ENCODE measurements at regions not wholly inside any gene's neighbourhood (a gene's known extent, or its start where the extent isn't known, plus 50 kb on each side); places are given as distances from the start of the nearest gene placed in this dataset.

DNA sequence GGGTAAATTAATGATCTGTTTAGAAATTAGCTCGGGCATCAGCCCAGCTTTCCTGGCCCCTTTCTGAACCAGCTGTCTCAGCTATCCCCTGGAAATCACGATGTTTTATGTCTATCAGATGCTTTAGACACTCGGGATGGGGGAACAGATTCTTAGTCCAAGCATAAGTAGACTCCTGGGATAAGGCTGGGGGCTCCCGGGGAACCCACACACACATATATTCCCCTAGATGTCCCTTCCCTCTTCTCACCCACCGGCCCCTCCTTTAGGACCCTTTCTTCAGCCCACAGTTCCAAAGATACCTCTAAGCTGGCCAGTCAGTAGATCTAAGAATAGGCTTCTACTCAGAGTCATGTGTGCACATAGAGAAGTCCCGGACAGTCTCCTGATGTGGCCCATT, 151.5 kb upstream of the COPS8 start:
- Histone ChIP-seq H3K27me3 (ENCODE audit: control insufficient read depth, insufficient read depth, low read length) (peaks cover 10% of the 10 kb centered on the region), H3K36me3 (ENCODE audit: control insufficient read depth, insufficient read depth, low read length) (no peaks in the 10 kb centered on the region), H3K4me3 (ENCODE audit: low read depth, low read length) (no peak overlapping the region)
- TF ChIP-seq, protein P1, sequence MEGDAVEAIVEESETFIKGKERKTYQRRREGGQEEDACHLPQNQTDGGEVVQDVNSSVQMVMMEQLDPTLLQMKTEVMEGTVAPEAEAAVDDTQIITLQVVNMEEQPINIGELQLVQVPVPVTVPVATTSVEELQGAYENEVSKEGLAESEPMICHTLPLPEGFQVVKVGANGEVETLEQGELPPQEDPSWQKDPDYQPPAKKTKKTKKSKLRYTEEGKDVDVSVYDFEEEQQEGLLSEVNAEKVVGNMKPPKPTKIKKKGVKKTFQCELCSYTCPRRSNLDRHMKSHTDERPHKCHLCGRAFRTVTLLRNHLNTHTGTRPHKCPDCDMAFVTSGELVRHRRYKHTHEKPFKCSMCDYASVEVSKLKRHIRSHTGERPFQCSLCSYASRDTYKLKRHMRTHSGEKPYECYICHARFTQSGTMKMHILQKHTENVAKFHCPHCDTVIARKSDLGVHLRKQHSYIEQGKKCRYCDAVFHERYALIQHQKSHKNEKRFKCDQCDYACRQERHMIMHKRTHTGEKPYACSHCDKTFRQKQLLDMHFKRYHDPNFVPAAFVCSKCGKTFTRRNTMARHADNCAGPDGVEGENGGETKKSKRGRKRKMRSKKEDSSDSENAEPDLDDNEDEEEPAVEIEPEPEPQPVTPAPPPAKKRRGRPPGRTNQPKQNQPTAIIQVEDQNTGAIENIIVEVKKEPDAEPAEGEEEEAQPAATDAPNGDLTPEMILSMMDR (IDR thresholded peaks at IDR 0.05; ENCODE audit: insufficient read depth, low read depth, low read length), result no peak
- DNase-seq (ENCODE audit: low read depth), result no peak
- ChIA-PET POLR2A (no interaction called here), CTCF (no interaction called here)

DNA sequence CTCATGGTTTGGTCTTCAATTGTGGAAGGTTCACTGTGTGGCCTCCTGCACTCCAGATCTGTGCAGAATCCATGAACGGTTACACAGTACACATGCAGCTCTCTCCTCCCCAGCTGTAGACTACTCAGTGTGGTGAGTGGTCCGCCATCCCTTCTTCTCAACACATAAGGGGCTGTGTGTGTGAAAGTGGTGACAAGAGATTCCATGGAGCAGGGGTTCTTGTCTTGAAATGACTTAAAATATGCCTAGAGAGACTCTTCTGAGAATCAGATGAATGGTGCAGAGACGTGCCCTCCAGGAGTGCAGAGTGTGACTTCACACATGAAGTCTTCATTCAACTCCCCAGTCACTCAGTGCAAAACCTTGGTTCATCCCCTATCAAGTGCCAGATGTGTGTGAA, 151.0 kb upstream of the COPS8 start:
- Histone ChIP-seq H3K36me3 (ENCODE audit: control insufficient read depth, insufficient read depth, low read length) (no peaks in the 10 kb centered on the region), H3K27me3 (ENCODE audit: control insufficient read depth, insufficient read depth, low read length) (peaks cover 10% of the 10 kb centered on the region), H3K4me3 (ENCODE audit: low read depth, low read length) (no peak overlapping the region)
- TF ChIP-seq, protein P1 (IDR thresholded peaks at IDR 0.05; ENCODE audit: insufficient read depth, low read depth, low read length), result no peak
- ChIA-PET POLR2A (no interaction called here), CTCF (no interaction called here)
- DNase-seq (ENCODE audit: low read depth), result no peak

DNA sequence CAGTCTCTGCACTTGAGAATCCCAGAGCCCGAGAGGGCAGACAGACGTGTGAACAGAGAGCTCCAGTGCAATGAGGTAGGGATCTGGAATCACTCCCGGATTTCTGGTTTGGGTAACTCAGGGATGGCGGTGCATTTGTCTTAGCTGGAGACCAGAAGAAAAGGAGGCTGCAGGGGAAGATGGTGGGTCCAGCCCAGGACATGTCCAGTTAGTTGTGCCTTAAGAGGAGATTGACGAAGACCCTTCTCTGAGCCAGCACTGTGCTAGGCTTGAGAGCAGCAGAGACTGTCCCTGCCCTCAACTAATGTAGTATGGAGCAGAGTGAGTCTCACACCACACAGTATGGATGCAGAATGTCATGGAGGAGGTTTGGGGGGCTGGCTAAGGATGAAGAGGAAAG, 150.6 kb upstream of the COPS8 start:
- ChIA-PET POLR2A (no interaction called here), CTCF (no interaction called here)
- DNase-seq (ENCODE audit: low read depth), result no peak
- Histone ChIP-seq H3K27me3 (ENCODE audit: control insufficient read depth, insufficient read depth, low read length) (peaks cover 10% of the 10 kb centered on the region), H3K4me3 (ENCODE audit: low read depth, low read length) (no peak overlapping the region), H3K36me3 (ENCODE audit: control insufficient read depth, insufficient read depth, low read length) (no peaks in the 10 kb centered on the region)
- TF ChIP-seq, protein P1 (IDR thresholded peaks at IDR 0.05; ENCODE audit: insufficient read depth, low read depth, low read length), result no peak

DNA sequence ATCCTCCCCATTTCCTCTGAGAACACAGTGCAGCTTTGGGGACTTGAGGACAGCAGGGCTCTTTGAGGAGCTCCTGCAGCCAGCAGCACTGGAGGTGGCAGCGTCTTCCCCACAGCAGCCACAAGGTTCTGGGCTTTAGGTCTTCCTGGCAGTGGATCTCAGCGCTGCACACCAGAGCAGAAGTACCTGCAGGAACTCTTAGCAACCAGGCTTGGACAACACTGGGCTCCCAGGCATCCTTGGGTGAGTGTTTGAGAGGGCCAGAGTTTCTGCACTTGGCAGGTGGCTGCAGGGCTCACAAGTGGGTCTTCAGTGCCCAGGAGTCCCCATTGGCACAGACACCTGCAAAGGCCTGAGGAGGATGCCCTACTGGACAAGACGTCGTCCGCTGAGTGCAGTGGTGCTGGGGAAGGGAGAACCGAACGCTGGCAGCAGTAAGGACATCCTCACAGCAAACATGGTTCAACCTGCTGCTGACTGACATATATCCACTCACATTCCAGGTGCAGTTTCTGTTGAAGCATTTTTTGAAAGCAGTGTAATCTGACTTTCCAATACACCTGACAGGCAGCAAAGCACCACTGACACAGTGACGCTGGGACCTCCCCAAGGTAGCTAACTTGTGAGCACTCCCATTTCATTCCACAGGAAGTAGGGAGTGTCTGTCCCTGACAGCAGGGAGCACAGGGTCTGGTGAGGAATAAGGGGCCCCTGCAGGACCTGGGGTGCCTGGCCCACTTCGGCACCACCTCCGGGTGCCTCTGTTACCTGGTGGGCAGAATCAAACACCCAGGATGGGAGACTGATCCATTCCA, 149.9 kb upstream of the COPS8 start:
- no peak overlapping the region for H3K4me3 ChIP-seq (ENCODE audit: low read depth, low read length)
- TF ChIP-seq, protein P1 (IDR thresholded peaks at IDR 0.05; ENCODE audit: insufficient read depth, low read depth, low read length), result no peak
- CTCF ChIA-PET, result no interaction called here

DNA sequence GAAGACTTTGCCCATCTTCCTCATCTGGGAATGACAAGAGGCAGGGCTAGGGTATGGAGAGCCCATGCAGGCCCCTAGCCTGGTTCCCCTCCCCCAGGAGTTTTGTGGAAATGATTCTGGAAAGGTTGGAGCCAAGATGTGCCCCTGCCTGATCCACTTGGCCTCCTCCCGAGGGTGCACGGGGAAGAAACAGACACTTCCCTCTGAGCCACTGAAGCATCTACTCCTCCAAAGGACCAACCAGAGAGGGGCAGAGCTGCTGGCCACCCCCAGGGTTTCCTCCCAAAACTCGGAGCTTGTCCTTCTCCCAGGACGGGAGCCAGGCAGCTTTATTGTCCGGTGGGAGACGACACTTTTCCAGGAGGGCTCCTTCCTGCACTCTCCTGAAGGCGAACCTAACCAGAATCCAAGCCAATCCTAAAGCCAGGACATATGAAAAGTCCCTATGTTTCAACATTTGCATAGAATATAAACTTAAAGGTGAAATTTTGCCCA, 149.2 kb upstream of the COPS8 start:
- Histone ChIP-seq H3K36me3 (ENCODE audit: control insufficient read depth, insufficient read depth, low read length) (no peaks in the 10 kb centered on the region), H3K4me3 (ENCODE audit: low read depth, low read length) (no peak overlapping the region), H3K27me3 (ENCODE audit: control insufficient read depth, insufficient read depth, low read length) (peaks cover 9% of the 10 kb centered on the region)
- DNase-seq (ENCODE audit: low read depth), result no peak
- TF ChIP-seq, protein P1 (IDR thresholded peaks at IDR 0.05; ENCODE audit: insufficient read depth, low read depth, low read length), result no peak
- POLR2A ChIA-PET, result no interaction called here
- CTCF ChIA-PET, result interaction anchor here (0.7 kb wide), 1 partner anchor 20 kb away, joined by 3 read pairs; no protein-coding TSS in a partner anchor

More for the DNA sequence above, 149.9 kb upstream of the COPS8 start:
- POLR2A ChIA-PET, result no interaction called here
- Histone ChIP-seq H3K27me3 (ENCODE audit: control insufficient read depth, insufficient read depth, low read length) (peaks cover 10% of the 10 kb centered on the region), H3K36me3 (ENCODE audit: control insufficient read depth, insufficient read depth, low read length) (no peaks in the 10 kb centered on the region)
- DNase-seq (ENCODE audit: low read depth), result no peak
